ENCODE measurements at regions not wholly inside any gene's neighbourhood (a gene's known extent, or its start where the extent isn't known, plus 50 kb on each side); places are given as distances from the start of the nearest gene placed in this dataset.

- TF ChIP-seq, protein P1, sequence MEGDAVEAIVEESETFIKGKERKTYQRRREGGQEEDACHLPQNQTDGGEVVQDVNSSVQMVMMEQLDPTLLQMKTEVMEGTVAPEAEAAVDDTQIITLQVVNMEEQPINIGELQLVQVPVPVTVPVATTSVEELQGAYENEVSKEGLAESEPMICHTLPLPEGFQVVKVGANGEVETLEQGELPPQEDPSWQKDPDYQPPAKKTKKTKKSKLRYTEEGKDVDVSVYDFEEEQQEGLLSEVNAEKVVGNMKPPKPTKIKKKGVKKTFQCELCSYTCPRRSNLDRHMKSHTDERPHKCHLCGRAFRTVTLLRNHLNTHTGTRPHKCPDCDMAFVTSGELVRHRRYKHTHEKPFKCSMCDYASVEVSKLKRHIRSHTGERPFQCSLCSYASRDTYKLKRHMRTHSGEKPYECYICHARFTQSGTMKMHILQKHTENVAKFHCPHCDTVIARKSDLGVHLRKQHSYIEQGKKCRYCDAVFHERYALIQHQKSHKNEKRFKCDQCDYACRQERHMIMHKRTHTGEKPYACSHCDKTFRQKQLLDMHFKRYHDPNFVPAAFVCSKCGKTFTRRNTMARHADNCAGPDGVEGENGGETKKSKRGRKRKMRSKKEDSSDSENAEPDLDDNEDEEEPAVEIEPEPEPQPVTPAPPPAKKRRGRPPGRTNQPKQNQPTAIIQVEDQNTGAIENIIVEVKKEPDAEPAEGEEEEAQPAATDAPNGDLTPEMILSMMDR (IDR thresholded peaks at IDR 0.05 in 2 of 3, conservative IDR thresholded peaks at IDR 0.05 in 1 of 3; ENCODE audit: control insufficient read depth in 2 of 3, extremely low read depth in 1 of 3, insufficient read depth in 1 of 3, low read depth in 3 of 3, low read length in 3 of 3), result no peak
- TF ChIP-seq, protein P2, sequence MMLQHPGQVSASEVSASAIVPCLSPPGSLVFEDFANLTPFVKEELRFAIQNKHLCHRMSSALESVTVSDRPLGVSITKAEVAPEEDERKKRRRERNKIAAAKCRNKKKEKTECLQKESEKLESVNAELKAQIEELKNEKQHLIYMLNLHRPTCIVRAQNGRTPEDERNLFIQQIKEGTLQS (IDR thresholded peaks at IDR 0.05; ENCODE audit: borderline replicate concordance, extremely low read depth, low read depth, low read length), result no peak
- no peak for TF ChIP-seq WRNIP1 (IDR thresholded peaks at IDR 0.05; ENCODE audit: borderline replicate concordance, low read depth, low read length)
- TF ChIP-seq POLR2AphosphoS5 (IDR thresholded peaks at IDR 0.05; ENCODE audit: low read length), result no peak
- TF ChIP-seq ETV6 (conservative IDR thresholded peaks at IDR 0.05 in 1 of 2, IDR thresholded peaks at IDR 0.05 in 1 of 2; ENCODE audit: borderline replicate concordance in 1 of 2, low read depth in 1 of 2), result no peak
- TF ChIP-seq DPF2 (IDR thresholded peaks at IDR 0.05), result no peak
- no peak for TF ChIP-seq POLR2A (IDR thresholded peaks at IDR 0.05; ENCODE audit: low read depth, low read length)
- TF ChIP-seq ZBTB33 (IDR thresholded peaks at IDR 0.05), result no peak
- no peak for TF ChIP-seq PAX5 (IDR thresholded peaks at IDR 0.05; ENCODE audit: borderline replicate concordance, low read depth, low read length)
- no peak for TF ChIP-seq TAF1 (IDR thresholded peaks at IDR 0.05; ENCODE audit: borderline replicate concordance, low read depth, low read length)
Observed at GRCh38 chrX:122703762-122704161, 480.3 kb upstream of the GRIA3 start.

All from GM12878 (cell line).